GM13977 (cell line): ENCODE measurements at regions not wholly inside any gene's neighbourhood (a gene's known extent, or its start where the extent isn't known, plus 50 kb on each side); places are given as distances from the start of the nearest gene placed in this dataset.

Experiments
- DNase-seq: peaks from one replicate; pipeline ENCODE4 v3.0.0; 2012; ENCODE audit warnings: low spot score
- CTCF ChIP-seq: IDR thresholded peaks from 2 replicates; pipeline ENCODE4 v1.5.1; 2012; ENCODE audit warnings: mild to moderate bottlenecking, control low read depth; ENCODE audit not compliant: insufficient read depth; ENCODE audit errors: extremely low read depth, missing control alignments
- in situ Hi-C: fragments of 300-500 bp; cut with MboI; formaldehyde crosslinking; loops from one replicate; pipeline ENCODE4 v1.12.0; 2022; ENCODE audit warnings: low sequenced_read_pairs, low pct_unique_long_range_greater_than_20kb, mixed read lengths, inconsistent platforms; ENCODE audit not compliant: unreplicated experiment

GRCh38 chr6:40108736-40109135, 174.5 kb upstream of the MOCS1 start:
- no peak for DNase-seq
- in situ Hi-C loops: no loop called here
- TF ChIP-seq CTCF: no peak

GRCh38 chr6:40106840-40107239, 172.6 kb upstream of the MOCS1 start:
- in situ Hi-C loops: no loop called here
- DNase-seq: no peak
- TF ChIP-seq CTCF: no peak

DNA sequence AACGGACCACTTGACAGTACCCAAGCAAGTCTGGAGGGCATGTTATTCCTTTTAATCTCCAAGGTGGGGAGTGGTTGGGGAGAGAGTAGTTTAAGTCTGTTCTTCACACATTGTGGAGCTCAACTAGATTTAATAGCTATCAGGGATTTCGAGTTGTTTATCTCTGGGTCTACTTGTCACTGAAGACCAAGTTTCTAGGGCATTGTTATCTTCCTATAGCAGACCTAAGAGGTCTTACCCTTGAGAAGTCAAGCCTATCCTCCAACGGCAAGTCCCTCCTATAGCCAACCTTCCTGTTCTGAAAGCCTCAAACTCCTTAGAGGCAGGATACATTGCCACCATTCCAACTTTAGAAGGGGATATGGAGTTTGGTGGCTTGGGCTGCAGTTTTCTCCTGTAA, 164.5 kb upstream of the MOCS1 start:
- DNase-seq: no peak
- in situ Hi-C loops: no loop called here
- no peak for TF ChIP-seq CTCF

- no peak for TF ChIP-seq CTCF
- DNase-seq: no peak
- in situ Hi-C loops: no loop called here
Measured at GRCh38 chr6:40097590-40097989, 163.3 kb upstream of the MOCS1 start.

DNA sequence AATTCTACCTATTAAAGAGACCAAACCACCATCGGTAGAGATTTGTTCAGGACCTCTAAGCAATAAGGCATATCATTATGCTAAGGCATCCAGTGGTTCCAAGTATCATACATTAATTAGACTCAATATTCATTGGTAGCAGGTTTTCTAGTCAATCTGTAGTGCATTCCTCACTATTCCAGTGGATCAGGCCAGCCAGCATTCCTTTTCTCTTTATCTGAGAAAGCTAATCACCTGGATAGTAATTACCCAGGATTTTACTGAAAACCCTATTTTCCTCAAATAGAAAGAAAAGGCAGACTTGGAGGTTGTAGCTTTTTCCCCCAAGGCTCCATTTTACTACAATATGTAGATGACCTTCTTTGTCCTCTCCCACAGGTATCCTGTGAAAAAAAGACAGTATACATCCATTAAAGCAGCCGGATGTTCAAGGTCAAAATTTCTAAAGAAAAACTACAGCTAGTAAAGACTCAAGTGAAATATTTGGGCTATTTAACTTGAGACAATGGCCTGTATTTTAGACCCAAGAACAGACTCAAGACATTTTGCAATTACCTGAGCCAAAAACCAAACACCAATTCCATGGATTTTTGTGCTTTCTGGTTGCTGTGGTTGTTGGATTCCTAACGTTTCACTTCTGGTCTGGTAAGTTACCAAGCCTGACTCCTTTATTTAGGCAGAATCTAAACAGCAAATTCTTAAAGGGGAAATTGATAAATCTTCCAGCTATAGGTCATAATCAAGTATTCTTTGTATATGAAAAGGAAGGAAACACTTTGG, 149.1 kb upstream of the MOCS1 start:
- DNase-seq: no peak
- no peak for TF ChIP-seq CTCF
- in situ Hi-C loops: no loop called here

DNA sequence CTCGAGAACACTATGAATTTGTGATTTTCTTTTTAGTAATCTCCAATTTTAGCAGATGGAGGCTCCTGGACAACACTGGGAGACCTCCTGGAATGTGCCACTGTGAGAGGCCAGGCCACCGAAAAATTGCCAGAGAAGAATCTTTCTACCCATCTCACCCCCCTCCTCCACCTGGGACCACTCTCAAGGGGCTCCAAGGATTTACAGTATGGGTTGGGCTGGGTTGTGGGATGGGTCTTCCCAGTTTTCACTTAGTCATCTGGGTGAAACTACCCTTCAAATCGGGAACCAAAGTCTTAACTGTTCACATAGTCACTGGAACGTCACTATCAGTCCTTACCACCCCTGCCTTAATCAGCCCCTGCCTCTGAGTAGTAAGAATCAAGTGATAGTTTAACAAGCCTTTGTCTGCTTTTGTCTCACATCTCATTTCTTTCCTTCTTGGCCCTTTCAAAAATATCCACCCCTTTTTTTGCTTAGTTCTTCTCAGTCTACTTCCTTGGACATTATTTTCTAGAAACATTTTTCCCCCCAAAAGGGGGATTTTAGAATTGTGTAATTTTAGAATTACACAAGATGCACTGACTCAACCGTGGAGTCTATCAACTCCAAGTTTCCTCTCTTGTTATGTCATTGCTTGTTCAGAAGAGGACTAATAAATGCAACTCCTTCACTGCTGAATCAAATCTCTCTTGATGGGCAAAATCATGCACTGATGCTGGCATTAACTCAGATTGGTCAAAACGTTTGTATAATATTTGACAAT, 148.2 kb upstream of the MOCS1 start:
- no peak for TF ChIP-seq CTCF
- in situ Hi-C loops: no loop called here
- DNase-seq: no peak
